Activated CD8-positive, alpha-beta memory T cell treated with anti-CD3 and anti-CD28 coated beads for 36 hours (primary cell): ENCODE measurements at regions not wholly inside any gene's neighbourhood (a gene's known extent, or its start where the extent isn't known, plus 50 kb on each side); places are given as distances from the start of the nearest gene placed in this dataset.
"Not testable (repeated sequence)": the region's sequence is repeated elsewhere in the genome, so short reads cannot be mapped to it uniquely, and the experiment has no call there.

Experiments
- CTCF ChIA-PET: fragments of 350-600 bp; sonication (Branson Sonifier 250); formaldehyde crosslinking; loops from one replicate; lab custom pipeline; 2021; ENCODE audit warnings: antibody characterized with exemption; lab: Charles Lee
- POLR2A ChIA-PET: fragments of 350-600 bp; sonication (Branson Sonifier 250); formaldehyde crosslinking; loops from one replicate; lab custom pipeline; 2021; ENCODE audit warnings: antibody characterized with exemption; lab: Charles Lee

- ChIA-PET POLR2A (no interaction called here), CTCF (no interaction called here)
These were observed 53.5 kb downstream of the PAGE2 start for GRCh38 chrX:55142206-55142918.

DNA sequence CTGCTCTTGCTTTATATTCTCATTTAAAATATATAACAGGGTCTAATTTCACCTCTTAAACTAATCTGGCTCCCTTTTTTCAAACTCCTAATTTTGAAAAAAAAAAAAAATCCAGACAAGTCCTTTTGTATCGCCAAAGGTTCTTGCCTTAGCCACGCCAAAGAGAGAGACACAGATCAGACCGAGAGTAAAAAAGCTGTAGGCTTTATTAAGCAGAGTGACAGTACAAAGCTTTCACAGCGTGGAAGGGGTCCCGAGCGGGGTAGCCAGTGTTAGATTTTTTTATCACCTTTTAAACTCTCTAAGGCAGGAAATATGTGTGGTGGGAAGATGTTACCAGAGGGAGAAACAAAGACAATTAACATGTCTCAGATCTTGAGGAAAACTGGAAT, 54.1 kb downstream of the PAGE2 start:
- ChIA-PET CTCF (no interaction called here), POLR2A (no interaction called here)

DNA sequence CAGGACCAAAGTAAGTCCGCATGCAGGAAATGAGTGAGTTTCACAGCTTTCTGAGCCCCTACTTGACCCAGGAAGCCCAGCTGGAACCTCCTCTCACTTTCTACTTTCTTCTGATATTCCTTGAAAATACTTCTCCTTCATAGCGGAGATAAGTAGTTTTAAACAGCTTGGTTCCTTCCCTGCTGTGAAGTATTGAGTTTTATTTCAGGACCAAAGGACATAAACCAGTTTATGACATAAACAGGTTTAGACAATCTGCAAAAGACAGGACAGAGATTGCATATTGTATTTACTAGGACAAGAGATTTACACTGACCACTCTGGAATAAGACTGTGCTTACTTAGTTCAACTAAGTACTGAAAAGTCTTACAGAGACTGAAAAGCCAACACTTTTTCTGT, 54.8 kb downstream of the PAGE2 start:
- ChIA-PET POLR2A (no interaction called here), CTCF (no interaction called here)

- ChIA-PET POLR2A (no interaction called here), CTCF (no interaction called here)
These were observed 55.9 kb downstream of the PAGE2 start for GRCh38 chrX:55144697-55145096.

DNA sequence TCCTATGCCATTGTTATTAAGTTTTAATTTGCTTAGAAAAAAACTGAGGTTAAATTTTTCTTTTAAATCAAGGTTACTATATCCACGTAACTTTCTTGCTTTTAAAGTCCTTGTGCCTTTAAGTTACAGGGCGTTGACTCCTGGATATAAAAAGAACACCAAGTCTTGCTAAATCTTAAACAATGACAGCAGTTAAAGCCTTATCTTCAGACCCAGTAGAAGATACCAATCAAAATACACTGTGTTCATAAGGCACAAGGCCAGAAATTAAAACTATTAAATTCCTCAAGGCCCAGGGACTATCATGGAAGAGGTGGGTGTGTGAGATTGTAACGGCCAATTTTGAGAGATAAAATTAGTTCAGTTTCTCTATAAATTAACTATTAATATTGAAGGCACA, 60.4 kb downstream of the PAGE2 start:
- CTCF ChIA-PET = no interaction called here
- POLR2A ChIA-PET = no interaction called here

- POLR2A ChIA-PET = no interaction called here
- CTCF ChIA-PET = no interaction called here
These were observed 62.4 kb downstream of the PAGE2 start for GRCh38 chrX:55151199-55151598.

GRCh38 chrX:55159551-55159950, 60.6 kb upstream of the PAGE5 start:
- POLR2A ChIA-PET = no interaction called here
- CTCF ChIA-PET = no interaction called here

- POLR2A ChIA-PET = no interaction called here
- CTCF ChIA-PET = interaction anchor here (0.6 kb wide), 1 partner anchor 1189 kb away, joined by 5 read pairs; no protein-coding TSS in a partner anchor
These were observed 59.2 kb upstream of the PAGE5 start for GRCh38 chrX:55160685-55161552.

- ChIA-PET POLR2A (no interaction called here), CTCF (interaction anchor here (0.6 kb wide), 1 partner anchor 1190 kb away, joined by 5 read pairs; no protein-coding TSS in a partner anchor)
These were observed 58.6 kb upstream of the PAGE5 start for GRCh38 chrX:55161581-55161980.

DNA sequence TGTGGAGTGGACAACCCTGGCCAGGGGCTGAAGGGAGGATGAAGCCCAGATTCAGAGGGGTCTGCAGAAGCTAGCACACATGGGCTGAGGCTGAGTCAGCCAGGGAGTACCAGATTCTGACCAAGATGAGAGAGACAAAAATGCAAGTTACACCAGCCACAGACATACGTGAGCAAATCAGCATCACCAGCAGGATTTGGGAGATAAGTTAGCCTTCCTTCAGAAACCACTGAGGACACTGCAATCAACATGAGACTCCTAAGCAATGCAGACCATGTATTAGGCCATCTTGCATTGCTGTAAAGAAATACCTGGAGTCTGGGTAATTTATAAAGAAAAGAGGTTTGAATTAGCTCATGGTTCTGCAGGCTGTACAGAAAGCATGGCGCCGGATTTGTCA, 57.0 kb upstream of the PAGE5 start:
- POLR2A ChIA-PET = no interaction called here
- CTCF ChIA-PET = no interaction called here

DNA sequence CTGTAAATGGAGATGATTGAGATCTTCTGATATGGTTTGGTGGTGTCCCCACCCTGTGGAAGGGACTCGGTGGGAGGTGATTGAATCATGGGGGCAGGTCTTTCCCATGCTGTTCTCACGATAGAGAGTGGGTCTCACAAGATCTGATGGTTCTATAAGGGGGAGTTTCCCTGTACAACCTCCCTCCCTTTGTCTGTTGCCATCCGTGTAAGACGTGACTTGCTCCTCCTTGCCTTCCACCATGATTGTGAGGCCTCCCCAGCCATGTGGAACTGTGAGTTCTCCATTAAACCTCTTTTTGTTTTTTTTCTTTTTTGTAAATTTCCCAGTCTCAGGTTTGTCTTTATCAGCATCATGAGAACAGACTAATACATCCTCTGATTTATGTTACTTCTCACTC, 55.1 kb upstream of the PAGE5 start:
- POLR2A ChIA-PET = not testable (repeated sequence)

GRCh38 chrX:55167124-55167803, 52.9 kb upstream of the PAGE5 start:
- ChIA-PET POLR2A (no interaction called here), CTCF (no interaction called here)

More for the DNA sequence above, 55.1 kb upstream of the PAGE5 start:
- CTCF ChIA-PET = not testable (repeated sequence)

DNA sequence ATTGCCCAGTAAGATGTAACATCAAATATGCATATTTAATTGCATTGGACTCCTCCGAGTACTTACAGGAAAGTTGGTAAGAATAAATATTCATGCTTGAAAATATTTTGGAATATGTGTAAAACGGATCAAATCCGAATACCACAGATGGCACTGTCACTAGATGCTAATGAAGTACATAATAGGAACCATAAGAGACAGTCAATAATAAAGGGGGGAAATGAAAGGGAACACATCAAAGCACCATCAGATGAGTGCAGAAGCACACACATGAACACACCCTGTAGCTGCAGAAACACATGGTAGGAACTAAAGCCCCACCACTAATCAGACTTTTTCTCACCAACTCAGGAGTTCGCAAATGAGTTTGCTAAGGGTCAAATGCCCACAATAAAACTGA, 52.2 kb upstream of the PAGE5 start:
- ChIA-PET CTCF (no interaction called here), POLR2A (no interaction called here)

GRCh38 chrX:55169782-55170181, 50.4 kb upstream of the PAGE5 start:
- ChIA-PET POLR2A (no interaction called here), CTCF (no interaction called here)
